Heart left ventricle (tissue), 16 donors: ENCODE measurements at regions not wholly inside any gene's neighbourhood (a gene's known extent, or its start where the extent isn't known, plus 50 kb on each side); places are given as distances from the start of the nearest gene placed in this dataset.

Experiments used
- ATAC-seq, 4 donors: fragments of 200-7000 bp; cut with Tn5 transposase; one replicate each; pipeline ENCODE4 v1.9.1; 2020 to 2022; ENCODE audit warnings: moderate library complexity in 4 of 4, mild to moderate bottlenecking in 3 of 4, moderate number of reproducible peaks in 1 of 4
- DNase-seq, 5 donors: peaks; one replicate each; pipeline ENCODE4 v3.0.0-alpha.2; 2020
- H3K27ac ChIP-seq, 12 donors: fragments of 200-600 bp; sonication (generic) in 4 of 12; one replicate each; pipeline versions ENCODE4 v1.5.0 to v1.8.0; 2016 to 2022; ENCODE audit warnings: mild to moderate bottlenecking in 2 of 12
- H3K27me3 ChIP-seq, 9 donors: fragments of 200-600 bp; sonication (generic) in 2 of 9; one replicate each; pipeline versions ENCODE4 v1.5.1 to v1.8.0; 2016 to 2022; ENCODE audit warnings: mild to moderate bottlenecking in 3 of 9
- H3K36me3 ChIP-seq, 9 donors: fragments of 200-600 bp; sonication (generic) in 2 of 9; one replicate each; pipeline versions ENCODE4 v1.5.0 to v1.8.0; 2018 to 2022; ENCODE audit warnings: mild to moderate bottlenecking in 2 of 9
- H3K4me1 ChIP-seq, 12 donors: fragments of 200-600 bp; sonication (generic) in 4 of 12; one replicate each; pipeline versions ENCODE4 v1.5.0 to v1.8.0; 2016 to 2022; ENCODE audit warnings: mild to moderate bottlenecking in 3 of 12
- H3K4me3 ChIP-seq, 12 donors: fragments of 200-600 bp; sonication (generic) in 4 of 12; one replicate each; pipeline versions ENCODE4 v1.5.0 to v1.8.0; 2017 to 2022; ENCODE audit warnings: mild to moderate bottlenecking in 9 of 12, moderate library complexity in 4 of 12
- H3K9me3 ChIP-seq, 12 donors: fragments of 200-600 bp; sonication (generic) in 4 of 12; one replicate each; pipeline versions ENCODE4 v1.5.0 to v1.8.0; 2016 to 2022; ENCODE audit warnings: mild to moderate bottlenecking in 1 of 12
- POLR2A ChIP-seq, 2 donors: fragments of 450-650 bp; IDR thresholded peaks; one replicate each; pipeline ENCODE4 v1.6.1; 2017; ENCODE audit warnings: antibody characterized with exemption in 2 of 2, mild to moderate bottlenecking in 2 of 2, moderate library complexity in 2 of 2
- WGBS, 4 donors: extraction: QIAGEN DNeasy Blood & Tissue Kit in 2 of 4; methylation state at CpG; one replicate each; pipeline versions ENCODE4 v1.1.5 to v1.1.7; 2013 to 2018; 5-methylcytosine and 5-hydroxymethylcytosine counted together
- intact Hi-C, 10 donors: fragments of 100-400 bp; cut with DNase I; formaldehyde crosslinking; loops; one replicate each; pipeline versions ENCODE4 v1.11.1 to v1.14.2; 2022
- TF ChIP-seq, protein P1 (sequence below), 12 donors: fragments of 200-600 bp; sonication (generic) in 4 of 12; IDR thresholded peaks; one replicate each; pipeline versions ENCODE4 v1.5.0 to v1.8.0; 2018 to 2022; ENCODE audit warnings: antibody characterized with exemption in 12 of 12, mild to moderate bottlenecking in 5 of 12
- donor health status: ischemic (EF 13 %, LVEDD 7.1; RV severe dilation, severe dysfunction).
- donor health status: healthy with polysubstance abuse.
- donor health status: DM: no; HTN: yes; CAD: no.
- donor health status: DM: no; HTN: no; CAD: no.
- donor health status: ischemic (EF 25% LVEDD 6.9; RV normal size, moderate dysfunction).
- donor health status: ischemic (EF 25% LVEDD 5.7; RV mildly dilated, moderate dysfunction).
- donor health status: healthy.
- donor health status: DM: yes; HTN: yes; CAD: no.
- donor health status: ischemic (EF 35%, LVEDD 5.7; RV mildly dilated, moderate dysfunction).
- donor health status: nonischemic (EF 11% LVEDD 7.7; RV severe dilation, severe dysfunction).
- donor health status: DM: yes; HTN: yes; CAD: no.
- donor health status: PGD.
- donor health status: ischemic (EF 29% LVEDD 5.4; RV normal size, mild dysfunction).
- donor health status: nonischemic (EF 23%, LVEDD 6.1; RV moderate dilation, normal function).

DNA sequence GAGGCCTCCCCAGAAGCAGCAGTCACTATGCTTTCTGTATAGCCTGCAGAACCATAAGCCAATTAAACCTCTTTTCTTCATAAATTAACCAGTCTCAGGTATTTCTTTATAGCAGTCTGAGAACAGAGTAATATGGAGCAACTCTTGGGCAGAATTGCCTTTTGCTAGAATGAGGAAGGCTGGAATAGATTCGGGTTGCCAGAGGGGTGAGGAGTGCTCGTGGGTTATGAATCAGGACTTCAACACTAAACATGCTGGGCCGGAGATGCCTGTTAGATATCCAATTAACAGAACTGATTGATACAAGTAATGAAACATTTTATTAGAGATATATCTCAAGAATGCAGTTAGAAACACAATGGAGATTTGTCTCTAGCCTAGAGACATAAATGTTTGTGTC lies 140.9 kb upstream of the MAP3K1 start:
- H3K4me1 ChIP-seq: peaks cover 0 to 61% (median 1%) of the 10 kb centered on the region in 12 donors
- no peak for TF ChIP-seq POLR2A (IDR thresholded peaks at IDR 0.05)
- TF ChIP-seq, protein P1, sequence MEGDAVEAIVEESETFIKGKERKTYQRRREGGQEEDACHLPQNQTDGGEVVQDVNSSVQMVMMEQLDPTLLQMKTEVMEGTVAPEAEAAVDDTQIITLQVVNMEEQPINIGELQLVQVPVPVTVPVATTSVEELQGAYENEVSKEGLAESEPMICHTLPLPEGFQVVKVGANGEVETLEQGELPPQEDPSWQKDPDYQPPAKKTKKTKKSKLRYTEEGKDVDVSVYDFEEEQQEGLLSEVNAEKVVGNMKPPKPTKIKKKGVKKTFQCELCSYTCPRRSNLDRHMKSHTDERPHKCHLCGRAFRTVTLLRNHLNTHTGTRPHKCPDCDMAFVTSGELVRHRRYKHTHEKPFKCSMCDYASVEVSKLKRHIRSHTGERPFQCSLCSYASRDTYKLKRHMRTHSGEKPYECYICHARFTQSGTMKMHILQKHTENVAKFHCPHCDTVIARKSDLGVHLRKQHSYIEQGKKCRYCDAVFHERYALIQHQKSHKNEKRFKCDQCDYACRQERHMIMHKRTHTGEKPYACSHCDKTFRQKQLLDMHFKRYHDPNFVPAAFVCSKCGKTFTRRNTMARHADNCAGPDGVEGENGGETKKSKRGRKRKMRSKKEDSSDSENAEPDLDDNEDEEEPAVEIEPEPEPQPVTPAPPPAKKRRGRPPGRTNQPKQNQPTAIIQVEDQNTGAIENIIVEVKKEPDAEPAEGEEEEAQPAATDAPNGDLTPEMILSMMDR (IDR thresholded peaks at IDR 0.05): no peak
- intact Hi-C loops: no loop called here

GRCh38 chr5:56673171-56673570 lies 142.2 kb upstream of the MAP3K1 start:
- ATAC-seq: peak; percentile 38 to 72 (median 60)
- Histone ChIP-seq H3K27ac (peak overlapping the region in 2 of 12 donors; percentile 16 to 90), H3K4me3 (no peak overlapping the region), H3K27me3 (no peaks in the 10 kb centered on the region), H3K9me3 (no peaks in the 10 kb centered on the region), H3K36me3 (no peaks in the 10 kb centered on the region), H3K4me1 (peaks cover 0 to 68% (median 1%) of the 10 kb centered on the region in 12 donors)
- 81 to 91% (median 84%) methylated on average over 5 of the region's 5 CpGs for WGBS, 4 donors
- peak in 2 of 5 donors; percentile 30 to 32 for DNase-seq
- intact Hi-C loops: no loop called here
- TF ChIP-seq, protein P1 (IDR thresholded peaks at IDR 0.05): no peak
- no peak for TF ChIP-seq POLR2A (IDR thresholded peaks at IDR 0.05)

More for the DNA sequence above, 140.9 kb upstream of the MAP3K1 start:
- Histone ChIP-seq H3K27me3 (no peaks in the 10 kb centered on the region), H3K9me3 (no peaks in the 10 kb centered on the region), H3K4me3 (no peak overlapping the region), H3K36me3 (no peaks in the 10 kb centered on the region), H3K27ac (no peak overlapping the region)
- ATAC-seq: no peak
- WGBS, 4 donors: 89 to 96% (median 93%) methylated on average over 3 of the region's 3 CpGs
- DNase-seq: no peak

DNA sequence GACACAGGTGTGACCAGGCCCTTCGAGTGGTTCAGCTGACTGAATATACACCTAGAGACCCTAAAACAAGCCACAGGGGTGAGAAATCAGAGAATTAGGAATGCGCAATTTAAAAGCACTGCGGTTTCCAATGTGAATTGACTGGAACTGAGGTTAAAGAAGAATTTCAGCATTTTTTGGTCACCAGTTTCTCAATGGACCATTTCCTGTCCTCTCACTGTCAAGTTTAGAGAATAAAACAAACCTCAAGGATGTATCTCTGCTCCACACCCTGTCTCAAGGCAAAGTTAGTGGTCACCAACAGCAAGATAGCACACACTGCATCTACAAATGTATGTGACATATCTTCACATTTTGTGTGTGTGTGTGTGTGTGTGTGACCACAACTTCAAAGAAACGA lies 143.8 kb upstream of the MAP3K1 start:
- DNase-seq (no peak), ATAC-seq (peak in 1 of 4 donors; percentile 38)
- intact Hi-C loops: no loop called here
- Histone ChIP-seq H3K4me1 (peaks cover 0 to 64% (median 1%) of the 10 kb centered on the region in 12 donors), H3K36me3 (no peaks in the 10 kb centered on the region), H3K27ac (peak overlapping the region in 1 of 12 donors; percentile 90), H3K9me3 (peaks cover 0 to 5% (median 0%) of the 10 kb centered on the region in 12 donors), H3K4me3 (no peak overlapping the region), H3K27me3 (no peaks in the 10 kb centered on the region)
- TF ChIP-seq POLR2A (IDR thresholded peaks at IDR 0.05): no peak
- TF ChIP-seq, protein P1 (IDR thresholded peaks at IDR 0.05): no peak
- whole genome bisulfite sequencing, 4 donors: 90 to 95% (median 93%) methylated on average over 4 of the region's 4 CpGs

DNA sequence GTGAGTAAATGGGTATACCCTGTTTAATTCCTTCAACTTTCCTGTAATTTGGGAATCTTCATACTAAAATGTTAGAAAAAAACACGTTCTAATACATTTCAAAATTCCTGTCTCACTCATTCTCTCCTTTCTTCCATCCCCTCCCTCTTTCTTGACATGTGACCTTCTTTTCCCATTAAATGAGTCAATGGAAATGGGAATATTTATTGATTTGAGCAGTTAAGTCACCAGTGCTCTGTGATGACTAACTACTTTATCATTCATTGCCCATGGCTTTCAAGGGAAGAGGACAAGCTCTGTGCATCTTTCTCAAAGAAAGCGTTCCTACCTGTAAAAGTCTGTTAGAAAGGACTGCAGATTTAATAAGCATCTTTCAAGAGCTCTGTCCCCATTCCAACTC lies 144.4 kb upstream of the MAP3K1 start:
- intact Hi-C loops: no loop called here
- peak overlapping the region in 4 of 12 donors; percentile 29 to 90 (median 38) for H3K27ac ChIP-seq

More for the DNA sequence above, 144.4 kb upstream of the MAP3K1 start:
- Histone ChIP-seq H3K36me3 (no peaks in the 10 kb centered on the region), H3K9me3 (peaks cover 0 to 7% (median 0%) of the 10 kb centered on the region in 12 donors), H3K4me1 (peaks cover 0 to 70% (median 1%) of the 10 kb centered on the region in 12 donors), H3K4me3 (no peak overlapping the region), H3K27me3 (no peaks in the 10 kb centered on the region)
- ATAC-seq (no peak), DNase-seq (no peak)
- WGBS, 4 donors: 95 to 98% (median 97%) methylated on average over 2 of the region's 2 CpGs
- no peak for TF ChIP-seq POLR2A (IDR thresholded peaks at IDR 0.05)
- TF ChIP-seq, protein P1 (IDR thresholded peaks at IDR 0.05): no peak
